ENCODE measurements at regions not wholly inside any gene's neighbourhood (a gene's known extent, or its start where the extent isn't known, plus 50 kb on each side); places are given as distances from the start of the nearest gene placed in this dataset.

DNA sequence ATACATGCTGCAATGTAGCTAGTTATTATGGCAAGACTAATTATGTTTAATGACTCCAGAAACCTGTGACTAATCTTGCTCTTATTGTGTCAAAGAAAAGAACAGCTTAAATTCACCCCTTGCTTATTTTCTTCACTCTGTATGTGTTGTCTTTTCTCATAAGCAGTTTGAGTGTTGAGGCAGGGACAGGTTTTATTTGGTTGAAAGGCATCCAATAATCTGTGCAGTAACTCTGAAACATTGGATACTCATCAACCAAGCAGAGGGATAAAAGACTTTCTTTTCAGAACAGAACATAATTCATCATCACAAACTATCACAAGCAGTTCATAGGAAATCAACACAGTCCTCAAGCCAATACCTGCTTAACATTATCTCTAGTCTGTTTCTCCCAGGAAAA lies 797.6 kb upstream of the MBL2 start:
- Histone ChIP-seq H3K9ac (ENCODE audit: low read length) (no peak overlapping the region), H3K27ac (ENCODE audit: low read depth, low read length) (no peak overlapping the region), H3K27me3 (ENCODE audit: insufficient read depth, low read length) (no peaks in the 10 kb centered on the region), H3K9me2 (ENCODE audit: insufficient read depth) (no peaks in the 10 kb centered on the region), H3K36me3 (ENCODE audit: control insufficient read depth in 1 of 2, insufficient read depth in 2 of 2, low read length in 2 of 2) (no peaks in the 10 kb centered on the region), H3K9me3 (ENCODE audit: control insufficient read depth in 1 of 2, insufficient read depth in 1 of 2, low read depth in 1 of 2, low read length in 2 of 2) (peaks cover 11 to 22% of the 10 kb centered on the region in 2 experiments; a peak in 2 of 4 replicates), H3K4me1 (ENCODE audit: control insufficient read depth in 1 of 2, insufficient read depth in 2 of 2, low read length in 2 of 2) (no peaks in the 10 kb centered on the region), H4K20me1 (ENCODE audit: insufficient read depth) (no peaks in the 10 kb centered on the region), H2AFZ (ENCODE audit: low read depth, low read length, poor library complexity, severe bottlenecking) (no peak overlapping the region), H3K4me3 (replicated peaks in 1 of 2; ENCODE audit: low read depth in 1 of 2, low read length in 2 of 2) (no peak overlapping the region), H3K79me2 (ENCODE audit: insufficient read depth, low read length) (no peaks in the 10 kb centered on the region), H3K4me2 (ENCODE audit: low read length) (no peak overlapping the region)
- ChIA-PET RAD21 (ENCODE audit: low non-redundant PET in 1 of 2, low total read pairs in 2 of 2, uncharacterized antibody in 2 of 2, unreplicated experiment in 2 of 2) (no interaction called here), POLR2A (no interaction called here), CTCF (no interaction called here)
- intact Hi-C loops (cut with micrococcal nuclease): no loop called here
- DNase-seq (ENCODE audit: low read depth, low spot score) (no peak), ATAC-seq (no peak)
- no TSS peak for BruUV-seq (replicated peaks)
- TF ChIP-seq SRF (IDR thresholded peaks at IDR 0.05; ENCODE audit: low read depth): no peak
- TF ChIP-seq, protein P1, sequence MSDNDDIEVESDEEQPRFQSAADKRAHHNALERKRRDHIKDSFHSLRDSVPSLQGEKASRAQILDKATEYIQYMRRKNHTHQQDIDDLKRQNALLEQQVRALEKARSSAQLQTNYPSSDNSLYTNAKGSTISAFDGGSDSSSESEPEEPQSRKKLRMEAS (IDR thresholded peaks at IDR 0.05): no peak
- no peak for TF ChIP-seq JUND (IDR thresholded peaks at IDR 0.05)
- TF ChIP-seq YY1 (IDR thresholded peaks at IDR 0.05; ENCODE audit: extremely low read depth, insufficient replicate concordance, low read depth, low read length): no peak
- no peak for TF ChIP-seq FOSL1 (IDR thresholded peaks at IDR 0.05; ENCODE audit: low read depth)
- TF ChIP-seq, protein P2, sequence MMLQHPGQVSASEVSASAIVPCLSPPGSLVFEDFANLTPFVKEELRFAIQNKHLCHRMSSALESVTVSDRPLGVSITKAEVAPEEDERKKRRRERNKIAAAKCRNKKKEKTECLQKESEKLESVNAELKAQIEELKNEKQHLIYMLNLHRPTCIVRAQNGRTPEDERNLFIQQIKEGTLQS (IDR thresholded peaks at IDR 0.05): no peak
- no peak for TF ChIP-seq CBX3 (IDR thresholded peaks at IDR 0.05; ENCODE audit: low read depth)
- TF ChIP-seq SIN3A (IDR thresholded peaks at IDR 0.05; ENCODE audit: low read depth): no peak
- no peak for TF ChIP-seq ELF1 (IDR thresholded peaks at IDR 0.05; ENCODE audit: borderline replicate concordance, low read depth)
- no peak for TF ChIP-seq EZH2phosphoT487 (IDR thresholded peaks at IDR 0.05; ENCODE audit: borderline replicate concordance)

DNA sequence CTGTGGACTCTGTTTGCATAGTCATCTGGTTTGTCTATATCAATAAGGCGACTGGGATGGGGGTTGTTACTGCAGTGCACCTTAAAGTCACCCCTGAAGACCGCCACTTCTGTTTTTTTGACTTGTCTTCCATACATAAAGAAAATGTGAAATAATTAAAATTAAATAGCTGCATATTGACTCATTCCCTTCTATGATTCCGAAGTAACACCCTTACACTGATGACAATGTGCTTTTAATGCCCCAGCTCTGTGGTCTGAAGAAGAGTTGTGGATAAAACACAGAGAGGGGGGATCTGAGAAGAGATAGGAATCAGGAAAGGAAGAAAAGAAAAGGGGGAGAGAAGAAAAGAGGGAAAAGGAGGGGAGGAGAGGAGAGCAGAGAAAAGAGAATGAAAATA lies 796.9 kb upstream of the MBL2 start:
- ChIA-PET RAD21 (ENCODE audit: low non-redundant PET in 1 of 2, low total read pairs in 2 of 2, uncharacterized antibody in 2 of 2, unreplicated experiment in 2 of 2) (no interaction called here), CTCF (no interaction called here), POLR2A (no interaction called here)
- no peak overlapping the region for H2AFZ ChIP-seq (ENCODE audit: low read depth, low read length, poor library complexity, severe bottlenecking)
- H4K20me1 ChIP-seq (ENCODE audit: insufficient read depth): no peaks in the 10 kb centered on the region
- no peak for ATAC-seq
- no peak overlapping the region for H3K4me3 ChIP-seq (replicated peaks in 1 of 2; ENCODE audit: low read depth in 1 of 2, low read length in 2 of 2)
- no peak overlapping the region for H3K4me2 ChIP-seq (ENCODE audit: low read length)
- H3K9me2 ChIP-seq (ENCODE audit: insufficient read depth): no peaks in the 10 kb centered on the region
- H3K27ac ChIP-seq (ENCODE audit: low read depth, low read length): no peak overlapping the region
- no peaks in the 10 kb centered on the region for H3K27me3 ChIP-seq (ENCODE audit: insufficient read depth, low read length)
- intact Hi-C loops (cut with micrococcal nuclease): no loop called here
- no TSS peak for BruUV-seq (replicated peaks)
- no peaks in the 10 kb centered on the region for H3K79me2 ChIP-seq (ENCODE audit: insufficient read depth, low read length)
- no peaks in the 10 kb centered on the region for H3K36me3 ChIP-seq (ENCODE audit: control insufficient read depth in 1 of 2, insufficient read depth in 2 of 2, low read length in 2 of 2)
- H3K9ac ChIP-seq (ENCODE audit: low read length): no peak overlapping the region
- H3K9me3 ChIP-seq (ENCODE audit: control insufficient read depth in 1 of 2, insufficient read depth in 1 of 2, low read depth in 1 of 2, low read length in 2 of 2): peaks cover 7 to 18% of the 10 kb centered on the region in 2 experiments; a peak in 2 of 4 replicates
- DNase-seq (ENCODE audit: low read depth, low spot score): no peak
- H3K4me1 ChIP-seq (ENCODE audit: control insufficient read depth in 1 of 2, insufficient read depth in 2 of 2, low read length in 2 of 2): no peaks in the 10 kb centered on the region
- TF ChIP-seq SP1 (IDR thresholded peaks at IDR 0.05; ENCODE audit: low read depth) (no peak), ELF1 (IDR thresholded peaks at IDR 0.05; ENCODE audit: borderline replicate concordance, low read depth) (no peak), EGR1 (IDR thresholded peaks at IDR 0.05; ENCODE audit: low read depth) (no peak), JUND (IDR thresholded peaks at IDR 0.05) (no peak), SIN3A (IDR thresholded peaks at IDR 0.05; ENCODE audit: low read depth) (no peak), ZFX (IDR thresholded peaks at IDR 0.05) (no peak), TCF7L2 (IDR thresholded peaks at IDR 0.05; ENCODE audit: borderline replicate concordance, extremely low read depth, insufficient read depth, insufficient read length) (no peak), CEBPB (IDR thresholded peaks at IDR 0.05; ENCODE audit: low read depth) (no peak), EZH2 (IDR thresholded peaks at IDR 0.05) (no peak)
- TF ChIP-seq, protein P3, sequence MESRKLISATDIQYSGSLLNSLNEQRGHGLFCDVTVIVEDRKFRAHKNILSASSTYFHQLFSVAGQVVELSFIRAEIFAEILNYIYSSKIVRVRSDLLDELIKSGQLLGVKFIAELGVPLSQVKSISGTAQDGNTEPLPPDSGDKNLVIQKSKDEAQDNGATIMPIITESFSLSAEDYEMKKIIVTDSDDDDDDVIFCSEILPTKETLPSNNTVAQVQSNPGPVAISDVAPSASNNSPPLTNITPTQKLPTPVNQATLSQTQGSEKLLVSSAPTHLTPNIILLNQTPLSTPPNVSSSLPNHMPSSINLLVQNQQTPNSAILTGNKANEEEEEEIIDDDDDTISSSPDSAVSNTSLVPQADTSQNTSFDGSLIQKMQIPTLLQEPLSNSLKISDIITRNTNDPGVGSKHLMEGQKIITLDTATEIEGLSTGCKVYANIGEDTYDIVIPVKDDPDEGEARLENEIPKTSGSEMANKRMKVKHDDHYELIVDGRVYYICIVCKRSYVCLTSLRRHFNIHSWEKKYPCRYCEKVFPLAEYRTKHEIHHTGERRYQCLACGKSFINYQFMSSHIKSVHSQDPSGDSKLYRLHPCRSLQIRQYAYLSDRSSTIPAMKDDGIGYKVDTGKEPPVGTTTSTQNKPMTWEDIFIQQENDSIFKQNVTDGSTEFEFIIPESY (IDR thresholded peaks at IDR 0.05; ENCODE audit: extremely low read depth, insufficient replicate concordance, low read length): no peak
- TF ChIP-seq, protein P4, sequence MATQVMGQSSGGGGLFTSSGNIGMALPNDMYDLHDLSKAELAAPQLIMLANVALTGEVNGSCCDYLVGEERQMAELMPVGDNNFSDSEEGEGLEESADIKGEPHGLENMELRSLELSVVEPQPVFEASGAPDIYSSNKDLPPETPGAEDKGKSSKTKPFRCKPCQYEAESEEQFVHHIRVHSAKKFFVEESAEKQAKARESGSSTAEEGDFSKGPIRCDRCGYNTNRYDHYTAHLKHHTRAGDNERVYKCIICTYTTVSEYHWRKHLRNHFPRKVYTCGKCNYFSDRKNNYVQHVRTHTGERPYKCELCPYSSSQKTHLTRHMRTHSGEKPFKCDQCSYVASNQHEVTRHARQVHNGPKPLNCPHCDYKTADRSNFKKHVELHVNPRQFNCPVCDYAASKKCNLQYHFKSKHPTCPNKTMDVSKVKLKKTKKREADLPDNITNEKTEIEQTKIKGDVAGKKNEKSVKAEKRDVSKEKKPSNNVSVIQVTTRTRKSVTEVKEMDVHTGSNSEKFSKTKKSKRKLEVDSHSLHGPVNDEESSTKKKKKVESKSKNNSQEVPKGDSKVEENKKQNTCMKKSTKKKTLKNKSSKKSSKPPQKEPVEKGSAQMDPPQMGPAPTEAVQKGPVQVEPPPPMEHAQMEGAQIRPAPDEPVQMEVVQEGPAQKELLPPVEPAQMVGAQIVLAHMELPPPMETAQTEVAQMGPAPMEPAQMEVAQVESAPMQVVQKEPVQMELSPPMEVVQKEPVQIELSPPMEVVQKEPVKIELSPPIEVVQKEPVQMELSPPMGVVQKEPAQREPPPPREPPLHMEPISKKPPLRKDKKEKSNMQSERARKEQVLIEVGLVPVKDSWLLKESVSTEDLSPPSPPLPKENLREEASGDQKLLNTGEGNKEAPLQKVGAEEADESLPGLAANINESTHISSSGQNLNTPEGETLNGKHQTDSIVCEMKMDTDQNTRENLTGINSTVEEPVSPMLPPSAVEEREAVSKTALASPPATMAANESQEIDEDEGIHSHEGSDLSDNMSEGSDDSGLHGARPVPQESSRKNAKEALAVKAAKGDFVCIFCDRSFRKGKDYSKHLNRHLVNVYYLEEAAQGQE (IDR thresholded peaks at IDR 0.05; ENCODE audit: low read depth): no peak
